DND-41 (cell line): ENCODE measurements at regions not wholly inside any gene's neighbourhood (a gene's known extent, or its start where the extent isn't known, plus 50 kb on each side); places are given as distances from the start of the nearest gene placed in this dataset.

Source experiments
- ATAC-seq: fragments of 200-7000 bp; cut with Tn5 transposase; 3 replicates; pipeline ENCODE4 v1.9.1; 2021; ENCODE audit warnings: low read depth; ENCODE audit not compliant: insufficient read depth
- DNase-seq: peaks from one replicate; pipeline ENCODE4 v3.0.0-alpha.2; 2020
- H2AFZ ChIP-seq: 2 replicates; pipeline ENCODE4 v1.6.0; 2012; ENCODE audit warnings: low read depth, low read length
- H3K27ac ChIP-seq: 2 replicates; pipeline ENCODE4 v1.5.1; 2012; ENCODE audit warnings: low read length, inconsistent platforms
- H3K27me3 ChIP-seq: fragments of 200-600 bp; sonication (generic); 2 replicates; pipeline ENCODE4 v1.6.0; 2012; ENCODE audit warnings: low read length, mild to moderate bottlenecking, inconsistent platforms; ENCODE audit not compliant: insufficient read depth, poor library complexity
- H3K36me3 ChIP-seq: 2 replicates; pipeline ENCODE4 v1.5.1; 2012; ENCODE audit warnings: low read length, inconsistent platforms; ENCODE audit not compliant: insufficient read depth
- H3K4me1 ChIP-seq: 2 replicates; pipeline ENCODE4 v1.5.1; 2012; ENCODE audit warnings: mild to moderate bottlenecking, low read length; ENCODE audit not compliant: insufficient read depth
- H3K4me2 ChIP-seq: 2 replicates; pipeline ENCODE4 v1.6.0; 2012; ENCODE audit warnings: mild to moderate bottlenecking, moderate library complexity, low read length, inconsistent platforms; ENCODE audit not compliant: insufficient read depth
- H3K4me3 ChIP-seq, 2 experiments: fragments of 200-600 bp in 1 of 2; shearing (Covaris generic) in 1 of 2; 2 replicates each; pipeline ENCODE4 v1.5.1; 2012 to 2016; ENCODE audit warnings: inconsistent platforms in 2 of 2, low read length in 2 of 2, mild to moderate bottlenecking in 2 of 2, low read depth in 1 of 2, moderate library complexity in 1 of 2
- H3K79me2 ChIP-seq: 2 replicates; pipeline ENCODE4 v1.6.0; 2012; ENCODE audit warnings: low read length, inconsistent platforms; ENCODE audit not compliant: insufficient read depth
- H3K9ac ChIP-seq: 2 replicates; pipeline ENCODE4 v1.6.0; 2012; ENCODE audit warnings: low read depth, mild to moderate bottlenecking, inconsistent platforms, low read length, moderate library complexity
- H3K9me3 ChIP-seq: 2 replicates; pipeline ENCODE4 v1.5.1; 2012; ENCODE audit warnings: low read length, moderate library complexity, mild to moderate bottlenecking, inconsistent platforms; ENCODE audit not compliant: insufficient read depth, severe bottlenecking
- H4K20me1 ChIP-seq: 2 replicates; pipeline ENCODE4 v1.6.0; 2012; ENCODE audit warnings: low read length; ENCODE audit not compliant: insufficient read depth
- EZH2 ChIP-seq: IDR thresholded peaks from 3 replicates; pipeline ENCODE4 v1.6.1; 2012; ENCODE audit warnings: borderline replicate concordance, low read depth, mild to moderate bottlenecking, moderate library complexity, low read length, inconsistent platforms; ENCODE audit not compliant: severe bottlenecking
- TF ChIP-seq, protein P1 (sequence below): IDR thresholded peaks from 2 replicates; pipeline ENCODE4 v1.5.1; 2012; ENCODE audit warnings: borderline replicate concordance, low read length, moderate library complexity, mild to moderate bottlenecking; ENCODE audit not compliant: poor library complexity, severe bottlenecking; ENCODE audit errors: extremely low read depth

DNA sequence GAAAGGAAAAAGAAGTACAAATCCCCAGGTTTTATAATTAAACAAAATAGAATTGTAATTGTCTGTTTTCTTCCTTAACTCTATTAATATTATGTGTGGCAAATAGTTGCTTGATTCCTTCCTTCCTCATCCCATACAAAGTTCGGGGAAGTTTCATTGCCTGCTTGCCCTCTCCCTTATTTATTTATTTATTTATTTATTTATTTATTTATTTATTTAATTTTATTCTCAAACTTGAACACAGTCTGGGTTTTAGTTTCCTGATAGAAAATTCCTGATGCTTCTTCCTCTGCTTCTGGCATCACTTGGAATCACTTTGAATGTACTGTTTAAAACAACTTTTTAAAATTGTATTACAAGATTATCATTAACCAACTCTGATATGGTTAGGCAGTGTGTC lies 145.8 kb upstream of the SOX5 start:
- ATAC-seq (no peak), DNase-seq (no peak)
- TF ChIP-seq EZH2: no peak
- TF ChIP-seq, protein P1, sequence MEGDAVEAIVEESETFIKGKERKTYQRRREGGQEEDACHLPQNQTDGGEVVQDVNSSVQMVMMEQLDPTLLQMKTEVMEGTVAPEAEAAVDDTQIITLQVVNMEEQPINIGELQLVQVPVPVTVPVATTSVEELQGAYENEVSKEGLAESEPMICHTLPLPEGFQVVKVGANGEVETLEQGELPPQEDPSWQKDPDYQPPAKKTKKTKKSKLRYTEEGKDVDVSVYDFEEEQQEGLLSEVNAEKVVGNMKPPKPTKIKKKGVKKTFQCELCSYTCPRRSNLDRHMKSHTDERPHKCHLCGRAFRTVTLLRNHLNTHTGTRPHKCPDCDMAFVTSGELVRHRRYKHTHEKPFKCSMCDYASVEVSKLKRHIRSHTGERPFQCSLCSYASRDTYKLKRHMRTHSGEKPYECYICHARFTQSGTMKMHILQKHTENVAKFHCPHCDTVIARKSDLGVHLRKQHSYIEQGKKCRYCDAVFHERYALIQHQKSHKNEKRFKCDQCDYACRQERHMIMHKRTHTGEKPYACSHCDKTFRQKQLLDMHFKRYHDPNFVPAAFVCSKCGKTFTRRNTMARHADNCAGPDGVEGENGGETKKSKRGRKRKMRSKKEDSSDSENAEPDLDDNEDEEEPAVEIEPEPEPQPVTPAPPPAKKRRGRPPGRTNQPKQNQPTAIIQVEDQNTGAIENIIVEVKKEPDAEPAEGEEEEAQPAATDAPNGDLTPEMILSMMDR: no peak
- H3K27me3 ChIP-seq: no peaks in the 10 kb centered on the region
- H3K9me3 ChIP-seq: no peaks in the 10 kb centered on the region
- no peak overlapping the region for H3K4me2 ChIP-seq
- no peak overlapping the region for H2AFZ ChIP-seq
- no peak overlapping the region for H3K27ac ChIP-seq
- no peaks in the 10 kb centered on the region for H3K79me2 ChIP-seq
- no peak overlapping the region for H3K4me3 ChIP-seq
- H3K9ac ChIP-seq: no peak overlapping the region
- H3K4me1 ChIP-seq: peaks cover 5% of the 10 kb centered on the region; the same call in 1 of the 2 replicates
- no peaks in the 10 kb centered on the region for H4K20me1 ChIP-seq
- no peaks in the 10 kb centered on the region for H3K36me3 ChIP-seq

DNA sequence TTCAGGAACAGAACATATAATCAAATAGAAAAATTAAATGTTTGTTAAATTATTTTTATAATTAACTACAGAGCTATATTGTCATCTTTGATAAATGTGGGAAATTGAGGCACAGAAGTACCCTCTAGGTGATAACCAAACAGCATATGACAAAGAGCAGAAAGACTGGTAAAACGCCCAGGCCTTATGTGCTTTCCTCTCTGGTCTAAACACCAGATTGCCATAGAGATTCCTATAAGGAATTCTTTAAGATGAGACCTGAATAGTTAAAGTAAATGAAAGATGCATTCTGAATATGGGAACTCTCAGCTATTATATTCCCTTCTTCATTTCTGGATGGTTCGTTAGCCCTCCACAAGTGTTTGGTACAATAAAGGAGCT lies 140.0 kb upstream of the SOX5 start:
- ATAC-seq: no peak
- H2AFZ ChIP-seq: no peak overlapping the region
- TF ChIP-seq, protein P1: no peak
- TF ChIP-seq EZH2: no peak
- H3K9ac ChIP-seq: no peak overlapping the region
- DNase-seq: no peak
- no peaks in the 10 kb centered on the region for H3K36me3 ChIP-seq
- no peaks in the 10 kb centered on the region for H3K9me3 ChIP-seq
- no peak overlapping the region for H3K4me2 ChIP-seq
- no peak overlapping the region for H3K27ac ChIP-seq
- no peaks in the 10 kb centered on the region for H3K4me1 ChIP-seq
- no peaks in the 10 kb centered on the region for H3K79me2 ChIP-seq
- no peak overlapping the region for H3K4me3 ChIP-seq
- no peaks in the 10 kb centered on the region for H4K20me1 ChIP-seq
- H3K27me3 ChIP-seq: no peaks in the 10 kb centered on the region

DNA sequence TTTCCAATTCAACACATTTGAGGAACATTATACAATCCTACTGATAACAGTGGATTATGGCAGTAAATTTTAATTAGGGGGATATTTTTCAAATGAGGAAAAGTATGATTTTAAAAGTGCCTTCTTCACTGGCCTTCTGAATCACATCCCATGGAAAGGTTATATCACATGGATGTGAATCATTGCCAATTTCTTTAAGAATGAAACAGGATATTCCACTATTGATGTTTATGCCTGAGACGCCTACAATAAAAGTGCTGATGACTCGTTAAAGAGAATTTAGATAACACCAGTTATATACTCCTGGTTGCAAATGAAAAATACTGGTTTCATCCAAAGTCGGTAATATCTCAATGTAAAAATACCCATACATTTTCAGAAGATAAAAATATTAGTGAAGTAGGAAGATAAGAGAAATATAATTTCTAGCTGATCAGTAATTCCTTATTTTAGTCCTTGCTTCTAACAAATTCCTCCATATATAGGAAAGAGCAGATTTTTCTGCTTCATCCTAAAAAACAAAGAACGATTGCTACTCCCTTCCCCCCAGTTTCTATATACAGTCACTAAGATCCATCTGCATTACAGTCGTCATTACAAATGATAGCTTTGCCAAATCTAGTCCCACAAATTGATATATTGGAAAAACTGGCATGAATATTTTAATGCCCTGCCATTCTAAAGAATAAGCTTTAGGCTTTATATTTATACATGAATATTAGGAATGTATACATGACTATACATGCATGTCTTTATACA lies 139.5 kb upstream of the SOX5 start:
- ATAC-seq: no peak
- Histone ChIP-seq H3K27me3 (no peaks in the 10 kb centered on the region), H3K27ac (no peak overlapping the region), H3K36me3 (no peaks in the 10 kb centered on the region), H3K9me3 (no peaks in the 10 kb centered on the region), H3K4me2 (no peak overlapping the region), H4K20me1 (no peaks in the 10 kb centered on the region), H3K79me2 (no peaks in the 10 kb centered on the region), H3K9ac (no peak overlapping the region), H3K4me3 (no peak overlapping the region), H3K4me1 (no peaks in the 10 kb centered on the region), H2AFZ (no peak overlapping the region)
- DNase-seq: no peak
- no peak for TF ChIP-seq EZH2
- TF ChIP-seq, protein P1: no peak

DNA sequence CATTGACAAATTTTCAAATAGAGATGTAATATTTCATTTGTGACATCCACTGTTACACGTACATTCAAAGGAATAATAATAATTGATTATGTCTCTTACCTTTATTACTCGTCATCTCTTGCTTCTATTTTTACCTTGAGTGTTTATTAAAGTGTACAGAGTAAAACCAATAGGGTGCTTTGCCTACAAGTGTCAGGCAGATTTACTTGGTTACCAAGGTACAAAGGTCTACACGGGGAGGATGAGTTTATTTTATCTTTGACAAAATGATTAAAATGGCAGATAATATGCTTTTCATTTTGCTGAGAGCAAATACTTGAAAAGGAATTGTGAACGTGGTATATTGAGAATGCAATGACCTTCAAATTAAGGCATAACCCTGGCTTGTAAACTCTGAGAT lies 137.8 kb upstream of the SOX5 start:
- Histone ChIP-seq H2AFZ (no peak overlapping the region), H3K9me3 (no peaks in the 10 kb centered on the region), H3K4me1 (no peaks in the 10 kb centered on the region), H3K79me2 (no peaks in the 10 kb centered on the region), H3K36me3 (no peaks in the 10 kb centered on the region), H4K20me1 (no peaks in the 10 kb centered on the region), H3K4me3 (no peak overlapping the region), H3K4me2 (no peak overlapping the region), H3K9ac (no peak overlapping the region), H3K27ac (no peak overlapping the region), H3K27me3 (no peaks in the 10 kb centered on the region)
- ATAC-seq (no peak), DNase-seq (no peak)
- no peak for TF ChIP-seq EZH2
- TF ChIP-seq, protein P1: no peak
